ENCODE measurements at regions not wholly inside any gene's neighbourhood (a gene's known extent, or its start where the extent isn't known, plus 50 kb on each side); places are given as distances from the start of the nearest gene placed in this dataset.

DNA sequence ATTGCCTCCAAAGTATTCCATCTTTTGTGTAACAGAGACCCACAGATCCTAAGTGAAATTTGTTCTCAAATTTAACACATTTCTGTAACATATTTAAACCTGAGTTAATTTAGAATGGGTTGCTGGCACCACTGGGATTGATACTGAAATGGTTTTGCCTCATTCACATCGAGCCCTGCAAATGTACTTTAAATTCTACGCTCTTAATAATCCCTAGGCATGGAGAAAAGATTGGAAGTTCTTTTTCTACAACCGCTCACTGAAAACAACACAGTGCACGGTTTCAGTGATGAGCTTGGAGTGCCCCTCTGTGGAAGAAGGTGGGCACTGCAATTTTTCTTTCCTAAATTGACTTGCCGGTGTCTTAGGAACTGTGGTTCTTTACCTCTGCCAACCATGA lies 109.9 kb upstream of the ATP11B start:
- TF ChIP-seq, protein P1, sequence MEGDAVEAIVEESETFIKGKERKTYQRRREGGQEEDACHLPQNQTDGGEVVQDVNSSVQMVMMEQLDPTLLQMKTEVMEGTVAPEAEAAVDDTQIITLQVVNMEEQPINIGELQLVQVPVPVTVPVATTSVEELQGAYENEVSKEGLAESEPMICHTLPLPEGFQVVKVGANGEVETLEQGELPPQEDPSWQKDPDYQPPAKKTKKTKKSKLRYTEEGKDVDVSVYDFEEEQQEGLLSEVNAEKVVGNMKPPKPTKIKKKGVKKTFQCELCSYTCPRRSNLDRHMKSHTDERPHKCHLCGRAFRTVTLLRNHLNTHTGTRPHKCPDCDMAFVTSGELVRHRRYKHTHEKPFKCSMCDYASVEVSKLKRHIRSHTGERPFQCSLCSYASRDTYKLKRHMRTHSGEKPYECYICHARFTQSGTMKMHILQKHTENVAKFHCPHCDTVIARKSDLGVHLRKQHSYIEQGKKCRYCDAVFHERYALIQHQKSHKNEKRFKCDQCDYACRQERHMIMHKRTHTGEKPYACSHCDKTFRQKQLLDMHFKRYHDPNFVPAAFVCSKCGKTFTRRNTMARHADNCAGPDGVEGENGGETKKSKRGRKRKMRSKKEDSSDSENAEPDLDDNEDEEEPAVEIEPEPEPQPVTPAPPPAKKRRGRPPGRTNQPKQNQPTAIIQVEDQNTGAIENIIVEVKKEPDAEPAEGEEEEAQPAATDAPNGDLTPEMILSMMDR (IDR thresholded peaks at IDR 0.05), result peak; percentile 61 to 87 (median 79)
- peak; percentile 63 for TF ChIP-seq POLR2AphosphoS5 (IDR thresholded peaks at IDR 0.05)

All from prostate gland (tissue), 2 donors.